HG03521 (cell line): ENCODE measurements at regions not wholly inside any gene's neighbourhood (a gene's known extent, or its start where the extent isn't known, plus 50 kb on each side); places are given as distances from the start of the nearest gene placed in this dataset.

ENCODE experiments used
- ATAC-seq: cut with Tn5 transposase; IDR thresholded peaks from one replicate; pipeline ENCODE4 v1.9.1; 2021; ENCODE audit warnings: mild to moderate bottlenecking, moderate library complexity; ENCODE audit not compliant: unreplicated experiment

DNA sequence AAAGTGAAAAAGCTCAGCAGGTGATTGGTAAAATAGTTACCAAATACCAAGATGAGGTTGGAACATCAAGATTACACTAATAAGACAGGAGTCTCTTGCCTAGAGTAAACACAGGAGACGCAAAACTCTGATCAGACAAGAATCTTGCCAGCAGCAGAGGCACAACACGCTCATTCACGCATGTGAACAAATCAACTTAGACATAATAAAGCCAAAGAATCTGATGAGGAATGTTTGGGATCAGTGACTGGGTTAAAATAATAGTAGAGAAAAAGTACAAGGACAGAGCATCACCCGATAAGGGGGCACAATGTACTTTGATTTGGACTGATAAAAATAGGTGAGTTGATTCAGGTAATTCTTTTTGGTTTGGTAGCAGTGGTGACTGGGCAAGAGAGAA is 159.5 kb upstream of the GRIP1 start:
- ATAC-seq = no peak

- ATAC-seq = no peak
Observed at GRCh38 chr12:66848967-66849366, 170.1 kb upstream of the GRIP1 start.

DNA sequence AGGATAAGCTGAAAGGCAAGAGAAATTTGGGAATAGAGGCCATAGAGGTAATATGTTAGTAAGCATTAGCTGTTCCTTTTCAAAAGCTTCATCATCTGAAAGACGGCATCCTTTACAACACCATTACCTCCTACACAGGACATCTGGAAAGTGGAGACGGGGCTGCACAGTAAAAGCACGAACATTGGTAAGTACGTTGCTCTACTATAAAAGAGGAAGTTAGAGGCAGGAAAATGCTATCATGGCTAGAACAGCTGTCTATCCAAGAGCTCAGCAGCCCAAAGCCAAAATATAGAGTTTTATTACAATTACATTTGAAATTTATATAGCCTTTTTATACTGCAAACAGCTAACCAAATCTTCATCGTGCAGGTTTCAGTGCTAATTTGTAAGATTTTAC is 172.3 kb upstream of the GRIP1 start:
- no peak for ATAC-seq

- ATAC-seq = no peak
Observed at GRCh38 chr12:66852091-66852490, 173.2 kb upstream of the GRIP1 start.

- ATAC-seq = no peak
Observed at GRCh38 chr12:66852765-66853164, 173.9 kb upstream of the GRIP1 start.

- ATAC-seq = no peak
Observed at GRCh38 chr12:66859751-66860440, 181.0 kb upstream of the GRIP1 start.

GRCh38 chr12:66860752-66861750 is 182.2 kb upstream of the GRIP1 start:
- no peak for ATAC-seq

GRCh38 chr12:66862356-66862985 is 183.6 kb upstream of the GRIP1 start:
- ATAC-seq = no peak

DNA sequence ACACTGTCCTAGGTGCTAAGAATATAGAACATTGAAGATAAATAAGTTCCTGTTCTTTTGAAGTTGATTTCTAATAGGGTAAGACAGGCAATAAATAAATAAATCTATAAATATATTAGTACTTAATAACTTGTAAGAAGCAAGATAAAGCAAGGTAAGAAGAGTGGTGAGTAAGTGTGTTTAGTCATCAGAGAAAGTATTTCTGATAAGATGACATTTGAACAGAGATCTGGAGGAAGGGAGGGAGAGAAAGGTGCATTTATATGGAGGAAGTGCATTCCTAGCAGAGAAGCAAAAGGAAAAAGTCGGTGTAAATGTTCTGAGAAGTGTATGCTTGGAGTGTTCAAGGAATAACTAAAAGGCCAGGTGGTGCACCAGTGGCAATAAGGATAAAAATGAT is 184.4 kb upstream of the GRIP1 start:
- no peak for ATAC-seq

- no peak for ATAC-seq
Observed at GRCh38 chr12:66877925-66878324, 199.0 kb upstream of the GRIP1 start.

- ATAC-seq = no peak
Observed at GRCh38 chr12:66879409-66879808, 200.5 kb upstream of the GRIP1 start.

- ATAC-seq = no peak
Observed at GRCh38 chr12:66881386-66881785, 202.5 kb upstream of the GRIP1 start.

GRCh38 chr12:66884091-66884490 is 205.2 kb upstream of the GRIP1 start:
- no peak for ATAC-seq

- no peak for ATAC-seq
Observed at GRCh38 chr12:66885115-66885875, 206.4 kb upstream of the GRIP1 start.

DNA sequence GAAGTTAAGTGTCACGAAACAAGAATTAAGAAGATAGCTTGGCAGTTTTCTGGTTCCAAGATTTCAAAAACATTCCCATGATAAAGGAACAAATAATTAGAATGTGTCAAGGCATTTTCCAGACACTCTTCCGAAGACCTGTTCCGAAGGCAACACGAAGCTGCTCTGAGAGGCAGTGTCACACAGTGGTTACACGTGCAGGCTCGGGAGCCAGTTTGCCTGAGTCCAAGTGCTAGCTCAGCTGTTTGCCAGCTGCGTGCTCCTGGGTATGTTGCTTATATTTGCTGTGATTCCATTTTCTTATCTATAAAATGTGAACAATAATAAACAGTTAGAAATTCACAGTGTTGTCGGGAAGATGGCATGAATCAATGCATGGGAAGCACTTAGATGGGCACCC is 217.9 kb upstream of the GRIP1 start:
- no peak for ATAC-seq

GRCh38 chr12:66898700-66899469 is 220.0 kb upstream of the GRIP1 start:
- ATAC-seq = no peak

- ATAC-seq = no peak
Observed at GRCh38 chr12:66899588-66899987, 220.7 kb upstream of the GRIP1 start.

DNA sequence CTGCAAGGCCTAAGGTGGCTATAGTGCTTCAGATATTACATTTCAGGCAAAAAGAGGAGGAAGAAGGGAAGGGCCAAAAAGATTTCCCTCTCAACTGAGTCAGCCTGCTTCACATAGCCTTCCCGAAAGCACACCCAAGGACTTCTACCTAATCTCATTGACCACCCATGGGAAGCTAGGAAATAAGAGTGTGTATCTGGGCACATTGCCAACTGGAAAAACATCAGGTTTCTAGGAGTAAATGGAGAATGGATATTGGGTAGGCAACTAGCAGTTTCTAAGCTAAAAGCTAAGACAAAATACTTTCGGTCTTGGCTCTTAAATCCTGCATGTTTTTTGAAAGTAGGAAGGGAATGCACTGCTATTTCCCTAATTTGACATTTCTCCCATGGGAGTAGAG is 221.7 kb upstream of the GRIP1 start:
- no peak for ATAC-seq

DNA sequence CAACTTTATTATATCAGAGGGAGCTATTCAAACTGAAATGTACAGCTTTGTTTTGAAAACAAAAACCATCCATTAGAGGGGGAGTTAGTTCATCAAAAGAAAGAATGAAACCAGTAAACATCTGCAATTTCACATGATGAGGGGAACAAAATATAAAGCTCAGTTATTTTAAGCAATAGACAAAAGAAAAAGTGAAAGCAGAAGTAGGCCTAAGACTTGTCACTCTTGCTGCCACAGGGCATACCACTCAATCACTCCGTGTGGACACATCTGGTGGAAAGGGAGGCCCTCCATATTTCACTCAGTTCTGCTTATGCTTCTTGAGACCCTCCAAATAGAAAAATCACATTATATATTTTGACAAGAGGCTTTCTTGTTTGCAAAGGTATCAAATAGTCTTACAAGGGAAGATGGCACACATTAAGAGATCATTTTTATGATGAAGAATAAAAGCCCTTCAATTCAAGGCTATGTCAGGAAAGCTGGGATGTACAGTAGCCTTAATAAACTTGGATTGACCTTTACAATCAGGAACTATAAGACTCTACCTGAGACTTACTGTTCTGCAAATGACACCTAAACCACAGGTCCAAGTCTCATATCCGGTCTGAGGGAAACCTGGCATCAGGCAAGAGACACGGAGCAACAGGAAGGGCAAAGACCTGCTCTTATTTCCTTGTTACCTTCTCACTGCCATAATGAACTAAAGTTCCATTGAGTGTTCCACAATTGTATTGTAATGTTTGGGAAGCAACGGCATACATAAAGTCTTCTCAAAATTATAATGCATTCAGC is 222.5 kb upstream of the GRIP1 start:
- ATAC-seq = peak; percentile 92
